ENCODE measurements at regions not wholly inside any gene's neighbourhood (a gene's known extent, or its start where the extent isn't known, plus 50 kb on each side); places are given as distances from the start of the nearest gene placed in this dataset.

DNA sequence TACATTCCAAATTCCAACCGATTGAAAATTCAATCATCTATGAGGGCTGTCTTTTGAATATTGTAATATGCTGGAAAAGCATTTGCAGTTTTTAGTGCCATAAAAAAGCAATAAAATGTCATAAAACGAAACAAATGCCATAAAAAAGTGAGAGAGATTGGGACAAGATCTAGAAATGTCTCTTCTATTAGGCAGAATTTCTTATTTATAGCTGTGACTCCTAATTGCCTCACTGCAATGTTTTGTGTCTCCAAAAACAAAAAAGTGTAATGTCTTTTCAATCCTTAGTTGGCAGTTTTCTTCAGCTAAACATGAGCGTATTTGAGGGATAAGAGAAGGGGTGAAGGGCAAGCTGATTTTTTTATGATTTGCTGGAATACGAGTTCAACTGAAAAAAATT lies 153.9 kb downstream of the NAF1 start:
- no peak overlapping the region for H3K27ac ChIP-seq
- no peaks in the 10 kb centered on the region for H3K27me3 ChIP-seq
- WGBS, 2 donors: 76% methylated on average over 4 of the region's 4 CpGs
- intact Hi-C loops (cut with DNase I): no loop called here
- no peak for ATAC-seq
- no peak for DNase-seq
- H3K36me3 ChIP-seq: no peaks in the 10 kb centered on the region
- TF ChIP-seq, protein P1, sequence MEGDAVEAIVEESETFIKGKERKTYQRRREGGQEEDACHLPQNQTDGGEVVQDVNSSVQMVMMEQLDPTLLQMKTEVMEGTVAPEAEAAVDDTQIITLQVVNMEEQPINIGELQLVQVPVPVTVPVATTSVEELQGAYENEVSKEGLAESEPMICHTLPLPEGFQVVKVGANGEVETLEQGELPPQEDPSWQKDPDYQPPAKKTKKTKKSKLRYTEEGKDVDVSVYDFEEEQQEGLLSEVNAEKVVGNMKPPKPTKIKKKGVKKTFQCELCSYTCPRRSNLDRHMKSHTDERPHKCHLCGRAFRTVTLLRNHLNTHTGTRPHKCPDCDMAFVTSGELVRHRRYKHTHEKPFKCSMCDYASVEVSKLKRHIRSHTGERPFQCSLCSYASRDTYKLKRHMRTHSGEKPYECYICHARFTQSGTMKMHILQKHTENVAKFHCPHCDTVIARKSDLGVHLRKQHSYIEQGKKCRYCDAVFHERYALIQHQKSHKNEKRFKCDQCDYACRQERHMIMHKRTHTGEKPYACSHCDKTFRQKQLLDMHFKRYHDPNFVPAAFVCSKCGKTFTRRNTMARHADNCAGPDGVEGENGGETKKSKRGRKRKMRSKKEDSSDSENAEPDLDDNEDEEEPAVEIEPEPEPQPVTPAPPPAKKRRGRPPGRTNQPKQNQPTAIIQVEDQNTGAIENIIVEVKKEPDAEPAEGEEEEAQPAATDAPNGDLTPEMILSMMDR (IDR thresholded peaks at IDR 0.05): no peak
- H3K9me3 ChIP-seq: peaks cover 0 to 15% (median 0%) of the 10 kb centered on the region in 11 donors
- no peak overlapping the region for H3K4me3 ChIP-seq
- H3K4me1 ChIP-seq: no peaks in the 10 kb centered on the region

DNA sequence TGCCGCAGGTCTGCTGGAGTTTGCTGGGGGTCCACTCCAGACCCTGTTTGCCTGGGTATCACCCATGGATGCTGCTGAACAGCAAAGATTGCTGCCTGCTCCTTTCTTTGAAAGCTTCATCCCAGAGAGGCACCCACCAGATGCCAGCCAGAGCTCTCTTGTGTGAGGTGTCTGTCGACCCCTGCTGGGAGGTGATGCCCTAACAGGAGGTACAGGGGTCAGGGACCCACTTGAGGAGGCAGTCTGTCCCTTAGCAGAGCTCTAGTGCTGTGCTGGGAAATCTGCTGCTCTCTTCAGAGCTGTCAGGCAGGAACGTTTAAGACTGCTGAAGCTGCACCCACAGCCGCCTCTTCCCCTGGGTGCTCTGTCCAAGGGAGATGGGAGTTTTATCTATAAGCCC lies 162.7 kb downstream of the NAF1 start:
- no peak for DNase-seq
- intact Hi-C loops (cut with DNase I): no loop called here

DNA sequence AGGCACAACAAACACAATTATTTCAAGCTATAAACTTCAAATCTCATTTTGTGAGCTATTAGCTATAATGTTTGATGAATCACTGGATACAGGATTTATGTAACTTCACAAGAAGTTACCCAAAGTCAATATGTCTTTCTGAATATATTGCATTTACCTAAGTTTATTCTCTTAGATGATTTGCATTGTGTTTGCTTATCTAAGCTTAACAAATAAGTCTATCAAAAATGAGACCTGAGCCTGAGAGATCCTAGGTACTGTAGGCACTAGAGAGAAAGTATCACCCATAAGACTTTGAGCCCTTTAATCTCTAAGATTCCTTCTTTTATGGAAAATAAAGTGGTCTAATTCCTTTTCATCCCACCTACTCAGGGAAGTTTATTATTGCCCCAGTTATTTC lies 178.2 kb downstream of the NAF1 start:
- Histone ChIP-seq H3K4me1 (no peaks in the 10 kb centered on the region), H3K9me3 (peaks cover 0 to 13% (median 0%) of the 10 kb centered on the region in 11 donors), H3K4me3 (no peak overlapping the region), H3K36me3 (no peaks in the 10 kb centered on the region), H3K27me3 (no peaks in the 10 kb centered on the region), H3K27ac (no peak overlapping the region)
- ATAC-seq (no peak), DNase-seq (no peak)
- intact Hi-C loops (cut with DNase I): no loop called here
- TF ChIP-seq, protein P1 (IDR thresholded peaks at IDR 0.05): no peak

More for the DNA sequence above, 162.7 kb downstream of the NAF1 start:
- no peak for ATAC-seq
- 65 to 69% methylated on average over 4 of the region's 4 CpGs for WGBS, 2 donors
- H3K27ac ChIP-seq: no peak overlapping the region
- no peaks in the 10 kb centered on the region for H3K27me3 ChIP-seq
- H3K4me3 ChIP-seq: no peak overlapping the region
- H3K9me3 ChIP-seq: peaks cover 0 to 25% (median 15%) of the 10 kb centered on the region in 11 donors
- TF ChIP-seq, protein P1 (IDR thresholded peaks at IDR 0.05): no peak
- no peaks in the 10 kb centered on the region for H3K4me1 ChIP-seq
- no peaks in the 10 kb centered on the region for H3K36me3 ChIP-seq

DNA sequence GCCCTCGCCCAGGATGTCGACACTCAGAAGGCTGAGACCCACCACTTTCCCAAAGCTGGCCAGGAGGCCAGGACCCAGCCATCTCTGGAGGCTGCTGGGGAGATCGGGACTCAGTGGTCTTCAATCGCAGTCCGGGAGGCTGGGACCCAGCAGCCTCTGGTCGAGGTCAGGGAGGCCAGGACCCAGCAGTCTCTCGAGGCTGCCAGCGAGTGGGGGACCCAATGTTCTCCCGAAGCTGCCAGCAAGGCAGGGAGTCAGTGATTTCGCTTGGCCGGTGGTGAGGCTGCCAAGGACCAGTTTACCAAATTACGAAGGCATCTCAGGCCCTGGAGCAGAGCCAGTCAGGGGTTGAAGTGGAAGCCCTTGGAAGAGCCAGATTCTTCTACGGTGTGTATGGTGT lies 181.6 kb downstream of the NAF1 start:
- no peak overlapping the region for H3K27ac ChIP-seq
- H3K4me3 ChIP-seq: no peak overlapping the region
- no peaks in the 10 kb centered on the region for H3K27me3 ChIP-seq
- TF ChIP-seq, protein P1 (IDR thresholded peaks at IDR 0.05): no peak
- H3K9me3 ChIP-seq: peaks cover 0 to 22% (median 0%) of the 10 kb centered on the region in 11 donors
- H3K36me3 ChIP-seq: no peaks in the 10 kb centered on the region
- WGBS, 2 donors: 90 to 94% methylated on average over 13 of the region's 13 CpGs
- intact Hi-C loops (cut with DNase I): no loop called here
- no peaks in the 10 kb centered on the region for H3K4me1 ChIP-seq
- ATAC-seq (no peak), DNase-seq (no peak)

DNA sequence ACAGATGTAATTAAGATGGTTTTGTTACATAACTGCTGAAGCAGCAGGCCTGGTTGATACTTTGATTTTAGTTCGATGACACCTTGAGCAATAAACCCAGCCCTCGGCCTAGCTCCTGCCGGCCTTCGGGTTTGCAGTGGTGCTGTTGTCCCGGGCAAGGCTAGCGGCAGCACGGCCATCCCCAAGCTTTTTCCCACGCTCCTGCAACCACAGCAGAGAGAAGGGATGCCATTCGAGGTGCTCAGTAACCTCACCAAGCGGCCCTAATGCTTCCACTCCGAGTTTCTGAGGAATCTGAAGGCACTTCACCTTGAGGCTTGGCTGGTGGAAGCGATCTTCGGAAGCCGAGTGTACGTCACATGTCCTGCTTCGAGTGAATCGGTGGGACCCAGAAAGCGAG lies 182.1 kb downstream of the NAF1 start:
- DNase-seq (no peak), ATAC-seq (no peak)
- TF ChIP-seq, protein P1 (IDR thresholded peaks at IDR 0.05): no peak
- Histone ChIP-seq H3K9me3 (peaks cover 0 to 22% (median 0%) of the 10 kb centered on the region in 11 donors), H3K36me3 (no peaks in the 10 kb centered on the region), H3K27ac (no peak overlapping the region), H3K4me3 (no peak overlapping the region), H3K27me3 (no peaks in the 10 kb centered on the region), H3K4me1 (no peaks in the 10 kb centered on the region)
- 86 to 92% methylated on average over 18 of the region's 18 CpGs for WGBS, 2 donors
- intact Hi-C loops (cut with DNase I): no loop called here

Measured in heart right ventricle (tissue), 16 donors.